SK-N-SH (cell line): ENCODE measurements at regions not wholly inside any gene's neighbourhood (a gene's known extent, or its start where the extent isn't known, plus 50 kb on each side); places are given as distances from the start of the nearest gene placed in this dataset.
"Not testable (repeated sequence)": the region's sequence is repeated elsewhere in the genome, so short reads cannot be mapped to it uniquely, and the experiment has no call there.

ENCODE experiments used
- EZH2phosphoT487 ChIP-seq: fragments of 200-600 bp; sonication (generic); IDR thresholded peaks from 2 replicates; pipeline ENCODE4 v1.6.1; 2017; ENCODE audit warnings: low read depth, mixed run types, mild to moderate bottlenecking, antibody characterized with exemption, moderate library complexity, borderline replicate concordance
- JUND ChIP-seq: IDR thresholded peaks from 2 replicates; pipeline ENCODE4 v1.4.0; 2012
- NRF1 ChIP-seq: IDR thresholded peaks from 2 replicates; pipeline ENCODE4 v1.6.1; 2012; ENCODE audit warnings: low read depth, mild to moderate bottlenecking, low read length
- POLR2AphosphoS5 ChIP-seq: IDR thresholded peaks from 2 replicates; pipeline ENCODE4 v1.6.1; 2012; ENCODE audit warnings: low read depth, low read length
- RCOR1 ChIP-seq: fragments of 150-350 bp; IDR thresholded peaks from 2 replicates; pipeline ENCODE4 v1.6.1; 2017; ENCODE audit warnings: antibody characterized with exemption, low read length
- SIN3A ChIP-seq: IDR thresholded peaks from 2 replicates; pipeline ENCODE4 v1.6.1; 2012; ENCODE audit warnings: low read depth, mild to moderate bottlenecking, low read length, moderate library complexity, borderline replicate concordance
- TAF1 ChIP-seq: IDR thresholded peaks from 2 replicates; pipeline ENCODE4 v1.6.1; 2012; ENCODE audit warnings: low read depth, mild to moderate bottlenecking, low read length, moderate library complexity, borderline replicate concordance
- TF ChIP-seq, protein P1 (sequence below): fragments of 200-600 bp; sonication (generic); IDR thresholded peaks from 2 replicates; pipeline ENCODE4 v1.6.1; 2017; ENCODE audit warnings: antibody characterized with exemption, mild to moderate bottlenecking, moderate library complexity
- TF ChIP-seq, protein P2 (sequence below): IDR thresholded peaks from 2 replicates; pipeline ENCODE4 v1.4.0; 2012; ENCODE audit warnings: low read depth

DNA sequence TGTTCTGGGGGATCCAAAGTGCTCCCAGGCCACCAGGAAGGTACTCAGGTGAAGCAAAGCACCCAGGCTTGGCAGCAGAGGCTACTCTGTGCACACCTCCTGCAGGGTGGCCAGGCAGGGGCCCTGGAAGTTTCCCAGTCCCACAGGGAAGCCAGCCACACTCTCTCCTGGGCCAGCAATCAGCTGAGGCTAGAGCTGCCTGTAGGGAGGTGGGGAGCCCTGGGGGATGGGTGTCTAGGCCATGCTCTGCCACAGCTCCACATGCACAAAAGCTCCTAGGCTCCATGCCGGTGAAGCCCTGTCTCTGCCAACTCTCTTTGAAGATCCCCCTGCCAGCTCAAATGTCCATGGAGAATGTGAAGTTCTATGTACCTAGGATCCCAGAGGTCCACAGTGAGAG is 231.4 kb downstream of the SPATA31A6 start:
- TF ChIP-seq, protein P1, sequence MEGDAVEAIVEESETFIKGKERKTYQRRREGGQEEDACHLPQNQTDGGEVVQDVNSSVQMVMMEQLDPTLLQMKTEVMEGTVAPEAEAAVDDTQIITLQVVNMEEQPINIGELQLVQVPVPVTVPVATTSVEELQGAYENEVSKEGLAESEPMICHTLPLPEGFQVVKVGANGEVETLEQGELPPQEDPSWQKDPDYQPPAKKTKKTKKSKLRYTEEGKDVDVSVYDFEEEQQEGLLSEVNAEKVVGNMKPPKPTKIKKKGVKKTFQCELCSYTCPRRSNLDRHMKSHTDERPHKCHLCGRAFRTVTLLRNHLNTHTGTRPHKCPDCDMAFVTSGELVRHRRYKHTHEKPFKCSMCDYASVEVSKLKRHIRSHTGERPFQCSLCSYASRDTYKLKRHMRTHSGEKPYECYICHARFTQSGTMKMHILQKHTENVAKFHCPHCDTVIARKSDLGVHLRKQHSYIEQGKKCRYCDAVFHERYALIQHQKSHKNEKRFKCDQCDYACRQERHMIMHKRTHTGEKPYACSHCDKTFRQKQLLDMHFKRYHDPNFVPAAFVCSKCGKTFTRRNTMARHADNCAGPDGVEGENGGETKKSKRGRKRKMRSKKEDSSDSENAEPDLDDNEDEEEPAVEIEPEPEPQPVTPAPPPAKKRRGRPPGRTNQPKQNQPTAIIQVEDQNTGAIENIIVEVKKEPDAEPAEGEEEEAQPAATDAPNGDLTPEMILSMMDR, result not testable (repeated sequence)
- TF ChIP-seq, protein P2, sequence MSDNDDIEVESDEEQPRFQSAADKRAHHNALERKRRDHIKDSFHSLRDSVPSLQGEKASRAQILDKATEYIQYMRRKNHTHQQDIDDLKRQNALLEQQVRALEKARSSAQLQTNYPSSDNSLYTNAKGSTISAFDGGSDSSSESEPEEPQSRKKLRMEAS, result not testable (repeated sequence)
- not testable (repeated sequence) for TF ChIP-seq EZH2phosphoT487, NRF1, JUND, RCOR1, POLR2AphosphoS5, SIN3A, TAF1
